ENCODE measurements at regions not wholly inside any gene's neighbourhood (a gene's known extent, or its start where the extent isn't known, plus 50 kb on each side); places are given as distances from the start of the nearest gene placed in this dataset.
"Not testable (repeated sequence)": the region's sequence is repeated elsewhere in the genome, so short reads cannot be mapped to it uniquely, and the experiment has no call there.

DNA sequence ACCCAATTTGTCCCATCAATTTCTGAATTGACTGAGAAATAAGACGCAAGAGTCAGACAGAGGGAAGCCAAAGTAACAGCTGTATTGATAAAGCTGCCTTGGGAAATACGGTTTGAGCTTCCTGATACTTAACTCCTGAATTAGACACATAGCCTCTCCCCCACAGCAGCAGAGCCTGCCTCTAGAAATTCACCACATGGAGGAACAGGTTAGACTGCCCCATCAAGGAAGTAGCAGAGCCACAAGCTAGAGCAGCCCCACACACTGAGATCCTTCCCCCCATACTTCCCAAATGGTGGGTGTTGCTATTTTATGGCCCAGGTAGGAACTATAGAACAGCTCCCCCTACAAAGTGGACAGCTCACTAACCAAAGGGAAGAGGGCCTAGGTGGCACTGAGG is 220.0 kb downstream of the SMAD2 start:
- no peak for DNase-seq (ENCODE audit: low read depth)
- no peak overlapping the region for H3K4me3 ChIP-seq (ENCODE audit: low read depth, low read length)
- TF ChIP-seq, protein P1, sequence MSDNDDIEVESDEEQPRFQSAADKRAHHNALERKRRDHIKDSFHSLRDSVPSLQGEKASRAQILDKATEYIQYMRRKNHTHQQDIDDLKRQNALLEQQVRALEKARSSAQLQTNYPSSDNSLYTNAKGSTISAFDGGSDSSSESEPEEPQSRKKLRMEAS (IDR thresholded peaks at IDR 0.05; ENCODE audit: low read depth, low read length): no peak
- TF ChIP-seq MYC (IDR thresholded peaks at IDR 0.05; ENCODE audit: low read depth, low read length) (no peak), POLR2A (IDR thresholded peaks at IDR 0.05; ENCODE audit: extremely low read depth, insufficient read length) (no peak)
- TF ChIP-seq, protein P2, sequence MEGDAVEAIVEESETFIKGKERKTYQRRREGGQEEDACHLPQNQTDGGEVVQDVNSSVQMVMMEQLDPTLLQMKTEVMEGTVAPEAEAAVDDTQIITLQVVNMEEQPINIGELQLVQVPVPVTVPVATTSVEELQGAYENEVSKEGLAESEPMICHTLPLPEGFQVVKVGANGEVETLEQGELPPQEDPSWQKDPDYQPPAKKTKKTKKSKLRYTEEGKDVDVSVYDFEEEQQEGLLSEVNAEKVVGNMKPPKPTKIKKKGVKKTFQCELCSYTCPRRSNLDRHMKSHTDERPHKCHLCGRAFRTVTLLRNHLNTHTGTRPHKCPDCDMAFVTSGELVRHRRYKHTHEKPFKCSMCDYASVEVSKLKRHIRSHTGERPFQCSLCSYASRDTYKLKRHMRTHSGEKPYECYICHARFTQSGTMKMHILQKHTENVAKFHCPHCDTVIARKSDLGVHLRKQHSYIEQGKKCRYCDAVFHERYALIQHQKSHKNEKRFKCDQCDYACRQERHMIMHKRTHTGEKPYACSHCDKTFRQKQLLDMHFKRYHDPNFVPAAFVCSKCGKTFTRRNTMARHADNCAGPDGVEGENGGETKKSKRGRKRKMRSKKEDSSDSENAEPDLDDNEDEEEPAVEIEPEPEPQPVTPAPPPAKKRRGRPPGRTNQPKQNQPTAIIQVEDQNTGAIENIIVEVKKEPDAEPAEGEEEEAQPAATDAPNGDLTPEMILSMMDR (IDR thresholded peaks at IDR 0.05; ENCODE audit: low read depth, low read length): no peak

DNA sequence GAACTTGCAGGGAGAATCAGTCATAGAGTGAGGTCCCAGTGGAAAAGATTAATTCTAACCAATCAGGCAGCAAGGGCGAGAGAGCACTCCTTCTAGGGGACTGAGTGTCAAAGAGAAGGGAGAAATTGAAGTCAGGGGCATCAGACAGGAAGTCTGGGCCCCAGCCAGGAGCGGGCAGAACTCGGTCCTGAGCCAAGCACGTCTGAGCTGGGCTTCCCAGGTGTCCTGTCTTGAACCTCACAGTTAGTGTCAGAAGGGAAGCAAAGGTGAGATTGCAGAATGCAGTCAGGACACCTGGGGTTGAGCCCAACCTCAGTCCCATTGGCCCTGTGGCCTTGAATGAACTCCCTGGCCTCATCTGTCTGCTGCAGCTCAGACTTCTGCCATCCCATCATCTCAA is 220.9 kb downstream of the SMAD2 start:
- TF ChIP-seq, protein P2 (IDR thresholded peaks at IDR 0.05; ENCODE audit: low read depth, low read length): no peak
- TF ChIP-seq, protein P1 (IDR thresholded peaks at IDR 0.05; ENCODE audit: low read depth, low read length): no peak
- no peak for TF ChIP-seq POLR2A (IDR thresholded peaks at IDR 0.05; ENCODE audit: extremely low read depth, insufficient read length)
- TF ChIP-seq MYC (IDR thresholded peaks at IDR 0.05; ENCODE audit: low read depth, low read length): no peak
- H3K4me3 ChIP-seq (ENCODE audit: low read depth, low read length): no peak overlapping the region
- no peak for DNase-seq (ENCODE audit: low read depth)

DNA sequence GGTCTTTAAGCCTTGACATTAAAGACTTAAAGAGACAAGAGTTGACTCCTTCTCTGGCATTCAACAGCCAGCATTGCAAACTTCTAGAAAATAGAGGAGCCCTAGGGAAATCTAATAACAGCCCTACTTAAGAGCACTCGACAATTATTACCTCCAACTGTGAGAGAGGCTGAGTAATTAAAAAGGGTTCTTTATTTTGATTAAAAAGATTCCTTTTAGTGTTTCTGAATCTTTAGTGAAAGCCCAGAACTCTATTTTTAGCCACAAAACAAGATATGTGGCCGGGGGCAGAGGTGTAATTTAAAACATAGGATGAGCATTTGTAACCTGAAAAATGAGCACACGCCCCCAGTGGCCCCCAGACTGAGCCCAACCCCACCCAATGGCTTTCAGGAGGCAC is 222.3 kb downstream of the SMAD2 start:
- TF ChIP-seq, protein P2 (IDR thresholded peaks at IDR 0.05; ENCODE audit: low read depth, low read length): no peak
- TF ChIP-seq, protein P1 (IDR thresholded peaks at IDR 0.05; ENCODE audit: low read depth, low read length): no peak
- TF ChIP-seq POLR2A (IDR thresholded peaks at IDR 0.05; ENCODE audit: extremely low read depth, insufficient read length) (no peak), MYC (IDR thresholded peaks at IDR 0.05; ENCODE audit: low read depth, low read length) (no peak)
- no peak for DNase-seq (ENCODE audit: low read depth)
- no peak overlapping the region for H3K4me3 ChIP-seq (ENCODE audit: low read depth, low read length)

DNA sequence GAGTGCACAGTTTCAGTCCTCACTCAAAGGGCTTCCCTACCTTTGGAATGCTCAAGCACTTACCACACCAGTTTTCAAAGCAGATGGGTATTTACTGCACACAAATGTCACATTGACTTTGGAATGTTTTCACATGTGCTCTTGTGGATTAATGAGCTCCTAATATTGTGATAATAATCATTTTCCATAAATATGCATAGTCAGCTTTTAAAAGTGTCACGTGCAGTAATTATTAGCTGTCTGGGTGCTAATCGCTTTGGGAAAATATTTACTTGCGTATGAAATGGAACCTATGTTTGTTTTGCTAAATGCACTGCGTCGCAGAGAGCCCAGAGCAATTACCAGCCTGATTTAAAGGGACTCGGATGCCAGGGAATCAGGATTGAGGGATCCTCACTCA is 229.3 kb downstream of the SMAD2 start:
- TF ChIP-seq MYC (IDR thresholded peaks at IDR 0.05; ENCODE audit: low read depth, low read length) (no peak), POLR2A (IDR thresholded peaks at IDR 0.05; ENCODE audit: extremely low read depth, insufficient read length) (no peak)
- TF ChIP-seq, protein P1 (IDR thresholded peaks at IDR 0.05; ENCODE audit: low read depth, low read length): no peak
- TF ChIP-seq, protein P2 (IDR thresholded peaks at IDR 0.05; ENCODE audit: low read depth, low read length): no peak
- H3K4me3 ChIP-seq (ENCODE audit: low read depth, low read length): no peak overlapping the region
- no peak for DNase-seq (ENCODE audit: low read depth)

DNA sequence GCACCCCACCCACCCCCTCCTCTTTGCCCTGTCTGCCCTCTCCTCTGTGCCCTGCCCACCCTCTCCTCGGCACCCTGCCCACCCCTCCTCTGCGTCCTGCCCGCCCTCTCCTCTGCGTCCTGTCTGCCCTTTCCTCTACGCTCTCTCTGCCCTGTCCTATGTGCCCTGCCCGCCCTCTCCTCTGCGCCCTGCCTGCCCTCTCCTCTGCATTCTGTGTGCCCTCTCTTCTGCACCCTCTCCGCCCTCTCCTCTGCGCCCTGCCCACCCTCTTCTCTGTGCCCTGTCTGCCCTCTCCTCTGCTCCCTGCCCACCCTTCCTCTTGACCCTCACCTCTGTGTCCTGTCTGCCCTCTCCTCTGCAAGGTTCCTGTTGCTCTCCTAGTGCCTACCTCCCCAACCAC is 233.6 kb downstream of the SMAD2 start:
- no peak for TF ChIP-seq POLR2A (IDR thresholded peaks at IDR 0.05; ENCODE audit: extremely low read depth, insufficient read length)
- no peak overlapping the region for H3K4me3 ChIP-seq (ENCODE audit: low read depth, low read length)
- DNase-seq (ENCODE audit: low read depth): no peak

DNA sequence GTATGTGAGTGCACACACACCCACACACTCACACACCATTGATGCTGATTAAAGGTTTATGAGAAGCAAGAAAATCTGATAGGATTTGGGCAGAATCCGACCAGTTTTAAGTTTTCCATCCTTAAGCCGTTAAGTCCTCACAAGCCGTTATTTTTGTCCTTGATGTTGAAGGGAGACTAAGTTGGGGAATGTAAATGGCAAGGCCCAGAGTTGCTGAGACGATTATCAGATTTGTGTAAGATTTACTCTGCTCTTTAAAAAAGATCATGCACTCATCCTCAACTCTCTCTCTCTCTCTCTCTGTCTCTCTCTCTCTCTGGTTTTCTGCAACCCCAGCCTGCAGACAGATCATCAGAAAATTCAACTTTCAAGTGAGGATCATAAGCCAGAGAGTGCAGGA is 238.8 kb downstream of the SMAD2 start:
- no peak overlapping the region for H3K4me3 ChIP-seq (ENCODE audit: low read depth, low read length)
- no peak for DNase-seq (ENCODE audit: low read depth)
- TF ChIP-seq, protein P2 (IDR thresholded peaks at IDR 0.05; ENCODE audit: low read depth, low read length): no peak
- TF ChIP-seq POLR2A (IDR thresholded peaks at IDR 0.05; ENCODE audit: extremely low read depth, insufficient read length) (no peak), MYC (IDR thresholded peaks at IDR 0.05; ENCODE audit: low read depth, low read length) (no peak)
- TF ChIP-seq, protein P1 (IDR thresholded peaks at IDR 0.05; ENCODE audit: low read depth, low read length): no peak

DNA sequence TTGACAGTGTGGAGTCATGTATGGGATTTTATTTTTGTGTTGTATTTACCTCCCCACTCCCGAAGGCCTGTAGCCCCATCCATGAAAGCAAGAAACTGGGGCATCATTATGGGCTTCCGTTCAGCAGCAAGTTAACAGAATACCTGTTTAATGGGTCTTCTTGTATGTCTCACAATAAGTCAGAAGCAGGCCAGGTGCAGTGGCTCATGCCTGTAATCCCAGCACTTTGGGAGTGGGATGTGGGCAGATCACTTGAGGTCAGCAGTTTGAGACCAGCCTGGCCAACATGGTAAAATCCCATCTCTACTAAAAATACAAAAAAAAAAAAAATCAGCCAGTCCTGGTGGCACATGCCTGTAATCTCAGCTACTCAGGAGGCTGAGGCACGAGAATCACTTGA is 239.7 kb downstream of the SMAD2 start:
- DNase-seq (ENCODE audit: low read depth); H3K4me3 ChIP-seq (ENCODE audit: low read depth, low read length): not testable (repeated sequence)
